ENCODE measurements at regions not wholly inside any gene's neighbourhood (a gene's known extent, or its start where the extent isn't known, plus 50 kb on each side); places are given as distances from the start of the nearest gene placed in this dataset.

DNA sequence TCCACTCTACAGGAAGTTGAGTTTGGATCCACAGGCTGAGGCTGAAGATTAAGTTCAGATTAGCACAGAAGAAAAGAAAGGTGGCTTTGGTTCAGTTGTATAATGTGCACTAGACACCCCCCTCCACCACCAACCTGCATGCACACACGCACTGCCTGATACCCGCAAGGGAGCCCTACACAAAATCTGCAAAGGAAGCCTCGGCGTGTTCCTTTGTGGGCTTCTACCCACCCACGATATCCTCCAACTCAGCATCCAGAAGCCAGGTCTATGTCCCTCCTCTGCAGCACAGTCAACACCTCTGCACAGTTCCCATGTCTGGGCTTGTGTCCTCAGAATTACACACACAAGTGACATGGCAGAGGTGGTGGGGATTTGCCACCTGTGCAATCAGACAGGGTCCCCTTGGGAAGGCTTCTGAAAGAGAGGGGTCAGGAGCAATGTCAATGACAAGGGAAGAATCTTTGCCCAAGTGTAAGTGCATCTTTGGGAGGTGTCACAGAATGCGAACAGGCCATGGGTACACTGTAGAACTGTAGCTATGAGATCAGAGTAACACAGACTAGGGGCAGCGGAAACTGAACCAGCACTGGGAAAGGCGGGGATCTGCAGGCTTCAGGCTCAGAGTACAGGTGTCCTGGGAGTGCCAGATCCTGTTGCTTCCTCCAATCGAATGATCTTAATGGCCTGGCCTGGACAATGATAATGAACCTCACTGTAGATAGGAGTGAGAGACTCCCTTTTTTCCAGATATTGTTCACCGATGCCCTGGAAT, 148.6 kb upstream of the ETV3 start:
- Histone ChIP-seq H3K4me1 (no peaks in the 10 kb centered on the region), H3K27ac (no peak overlapping the region), H3K9me3 (no peaks in the 10 kb centered on the region), H3K4me3 (no peak overlapping the region), H3K36me3 (no peaks in the 10 kb centered on the region), H3K27me3 (replicated peaks in 1 of 7) (peaks cover 0 to 34% (median 0%) of the 10 kb centered on the region in 7 donors)
- no peak for TF ChIP-seq POLR2A (IDR thresholded peaks at IDR 0.05)
- TF ChIP-seq, protein P1, sequence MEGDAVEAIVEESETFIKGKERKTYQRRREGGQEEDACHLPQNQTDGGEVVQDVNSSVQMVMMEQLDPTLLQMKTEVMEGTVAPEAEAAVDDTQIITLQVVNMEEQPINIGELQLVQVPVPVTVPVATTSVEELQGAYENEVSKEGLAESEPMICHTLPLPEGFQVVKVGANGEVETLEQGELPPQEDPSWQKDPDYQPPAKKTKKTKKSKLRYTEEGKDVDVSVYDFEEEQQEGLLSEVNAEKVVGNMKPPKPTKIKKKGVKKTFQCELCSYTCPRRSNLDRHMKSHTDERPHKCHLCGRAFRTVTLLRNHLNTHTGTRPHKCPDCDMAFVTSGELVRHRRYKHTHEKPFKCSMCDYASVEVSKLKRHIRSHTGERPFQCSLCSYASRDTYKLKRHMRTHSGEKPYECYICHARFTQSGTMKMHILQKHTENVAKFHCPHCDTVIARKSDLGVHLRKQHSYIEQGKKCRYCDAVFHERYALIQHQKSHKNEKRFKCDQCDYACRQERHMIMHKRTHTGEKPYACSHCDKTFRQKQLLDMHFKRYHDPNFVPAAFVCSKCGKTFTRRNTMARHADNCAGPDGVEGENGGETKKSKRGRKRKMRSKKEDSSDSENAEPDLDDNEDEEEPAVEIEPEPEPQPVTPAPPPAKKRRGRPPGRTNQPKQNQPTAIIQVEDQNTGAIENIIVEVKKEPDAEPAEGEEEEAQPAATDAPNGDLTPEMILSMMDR (IDR thresholded peaks at IDR 0.05 in 8 of 11, conservative IDR thresholded peaks at IDR 0.05 in 3 of 11) = no peak
- TF ChIP-seq POLR2AphosphoS5 (IDR thresholded peaks at IDR 0.05) = no peak
- 80 to 90% (median 82%) methylated on average over 10 of the region's 10 CpGs for WGBS, 5 donors
- DNase-seq = no peak
- intact Hi-C loops (cut with DNase I; ENCODE audit: low total_unique reads) = no loop called here

DNA sequence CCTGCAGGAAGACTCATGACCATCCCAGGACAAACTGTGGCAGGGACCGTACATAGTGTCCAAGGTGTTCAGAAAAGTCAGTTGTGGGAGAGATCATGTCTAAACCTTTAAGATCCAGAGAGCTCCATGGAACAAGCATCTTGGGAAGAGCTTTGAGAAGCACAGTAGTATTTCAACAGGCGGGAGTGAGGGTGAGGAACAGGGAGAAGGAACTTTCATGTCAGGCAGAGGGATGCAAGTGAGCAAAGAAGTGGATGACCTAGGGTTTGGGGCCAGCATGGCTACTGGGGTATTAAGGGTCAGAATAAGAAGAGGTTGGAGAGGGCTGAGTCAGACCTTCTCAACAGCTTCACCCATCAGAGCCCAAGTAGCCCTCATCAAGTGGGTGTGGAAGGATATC, 147.9 kb upstream of the ETV3 start:
- TF ChIP-seq, protein P1 (IDR thresholded peaks at IDR 0.05 in 8 of 11, conservative IDR thresholded peaks at IDR 0.05 in 3 of 11) = no peak
- Histone ChIP-seq H3K27ac (no peak overlapping the region), H3K4me3 (no peak overlapping the region), H3K36me3 (no peaks in the 10 kb centered on the region), H3K9me3 (no peaks in the 10 kb centered on the region), H3K4me1 (no peaks in the 10 kb centered on the region), H3K27me3 (replicated peaks in 1 of 7) (peaks cover 0 to 40% (median 1%) of the 10 kb centered on the region in 7 donors)
- no peak for DNase-seq
- WGBS, 5 donors = 73 to 89% (median 87%) methylated on average over 2 of the region's 2 CpGs
- intact Hi-C loops (cut with DNase I; ENCODE audit: low total_unique reads) = no loop called here

DNA sequence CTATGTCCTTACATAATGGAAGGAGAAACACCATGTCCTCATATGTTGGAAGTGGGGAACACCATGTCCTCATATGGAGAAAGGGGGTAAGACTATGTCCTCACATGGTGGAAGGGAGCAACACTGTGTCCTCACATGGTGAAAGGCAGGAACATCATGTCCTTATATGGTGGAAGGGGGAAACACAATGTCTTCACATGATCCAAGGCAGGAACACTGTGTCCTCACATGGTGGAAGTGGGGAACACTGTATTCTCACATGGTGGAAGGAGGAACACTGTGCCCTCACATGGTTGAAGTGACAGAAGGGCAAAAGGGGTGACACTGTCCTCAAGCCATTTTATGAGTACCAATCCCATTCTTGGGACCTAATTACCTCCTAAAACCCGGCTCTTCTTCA, 146.3 kb upstream of the ETV3 start:
- H3K4me3 ChIP-seq = no peak overlapping the region
- no peak overlapping the region for H3K27ac ChIP-seq
- intact Hi-C loops (cut with DNase I; ENCODE audit: low total_unique reads) = no loop called here
- H3K9me3 ChIP-seq = no peaks in the 10 kb centered on the region
- no peaks in the 10 kb centered on the region for H3K36me3 ChIP-seq
- H3K27me3 ChIP-seq (replicated peaks in 1 of 7) = peaks cover 0 to 56% (median 8%) of the 10 kb centered on the region in 7 donors
- WGBS, 5 donors = 60 to 89% (median 83%) methylated on average over 1 of the region's 1 CpG
- TF ChIP-seq POLR2A (IDR thresholded peaks at IDR 0.05) (no peak), POLR2AphosphoS5 (IDR thresholded peaks at IDR 0.05) (no peak)
- TF ChIP-seq, protein P1 (IDR thresholded peaks at IDR 0.05 in 8 of 11, conservative IDR thresholded peaks at IDR 0.05 in 3 of 11) = no peak
- no peaks in the 10 kb centered on the region for H3K4me1 ChIP-seq
- DNase-seq = no peak

DNA sequence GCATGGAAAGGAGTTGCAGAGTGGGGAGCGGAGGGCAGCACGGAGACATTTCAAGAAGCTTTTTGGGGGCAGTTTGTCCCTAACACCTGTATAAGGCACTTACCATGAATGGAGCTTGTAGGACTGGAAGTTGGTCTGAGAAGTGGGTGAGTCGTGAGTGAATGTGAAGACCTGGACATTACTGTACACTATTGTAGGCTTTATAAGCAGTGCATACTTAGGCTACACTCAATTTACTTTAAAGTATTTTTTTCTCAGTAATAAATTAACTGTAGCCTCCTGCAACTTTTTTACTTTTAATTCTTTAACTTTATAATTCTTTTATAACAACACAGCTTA, 141.6 kb upstream of the ETV3 start:
- no peaks in the 10 kb centered on the region for H3K9me3 ChIP-seq
- peaks cover 0 to 90% (median 13%) of the 10 kb centered on the region in 7 donors for H3K27me3 ChIP-seq (replicated peaks in 1 of 7)
- H3K4me3 ChIP-seq = no peak overlapping the region
- no peak overlapping the region for H3K27ac ChIP-seq
- no peaks in the 10 kb centered on the region for H3K36me3 ChIP-seq
- whole genome bisulfite sequencing, 5 donors = 41 to 70% (median 47%) methylated on average over 3 of the region's 3 CpGs
- no peak for DNase-seq
- H3K4me1 ChIP-seq = no peaks in the 10 kb centered on the region
- TF ChIP-seq, protein P1 (IDR thresholded peaks at IDR 0.05 in 8 of 11, conservative IDR thresholded peaks at IDR 0.05 in 3 of 11) = no peak
- TF ChIP-seq POLR2AphosphoS5 (IDR thresholded peaks at IDR 0.05) (no peak), POLR2A (IDR thresholded peaks at IDR 0.05) (no peak)
- intact Hi-C loops (cut with DNase I; ENCODE audit: low total_unique reads) = no loop called here

Measured in spleen (tissue), 11 donors.